ENCODE measurements at regions not wholly inside any gene's neighbourhood (a gene's known extent, or its start where the extent isn't known, plus 50 kb on each side); places are given as distances from the start of the nearest gene placed in this dataset.
A peak's percentile ranks its signal among the peaks of the same experiment; 100 is the strongest.
"Not testable (repeated sequence)": the region's sequence is repeated elsewhere in the genome, so short reads cannot be mapped to it uniquely, and the experiment has no call there.

GRCh38 chr12:95380997-95381786 lies 92.8 kb upstream of the METAP2 start:
- 77 to 89% (median 87%) methylated on average over 5 of the region's 5 CpGs for WGBS, 5 donors
- H3K9me3 ChIP-seq: no peaks in the 10 kb centered on the region
- H3K36me3 ChIP-seq: no peaks in the 10 kb centered on the region
- H3K27me3 ChIP-seq (replicated peaks in 1 of 7): no peaks in the 10 kb centered on the region
- no peak overlapping the region for H3K4me3 ChIP-seq
- intact Hi-C loops (cut with DNase I; ENCODE audit: low total_unique reads): no loop called here
- H3K27ac ChIP-seq: no peak overlapping the region
- no peak for DNase-seq
- no peaks in the 10 kb centered on the region for H3K4me1 ChIP-seq
- TF ChIP-seq CTCF (IDR thresholded peaks at IDR 0.05 in 8 of 11, conservative IDR thresholded peaks at IDR 0.05 in 3 of 11): no peak
- TF ChIP-seq POLR2AphosphoS5 (IDR thresholded peaks at IDR 0.05): no peak
- no peak for TF ChIP-seq POLR2A (IDR thresholded peaks at IDR 0.05)

- H3K27me3 ChIP-seq (replicated peaks in 1 of 7); DNase-seq; H3K4me1 ChIP-seq; H3K9me3 ChIP-seq; H3K36me3 ChIP-seq; H3K27ac ChIP-seq; H3K4me3 ChIP-seq; intact Hi-C loops (cut with DNase I; ENCODE audit: low total_unique reads): not testable (repeated sequence)
- 69 to 82% (median 74%) methylated on average over 8 of the region's 8 CpGs for WGBS, 5 donors
Observed at GRCh38 chr12:95383920-95384319, 90.0 kb upstream of the METAP2 start.

GRCh38 chr12:95384785-95385184 lies 89.2 kb upstream of the METAP2 start:
- no peak for TF ChIP-seq POLR2AphosphoS5 (IDR thresholded peaks at IDR 0.05)
- TF ChIP-seq CTCF (IDR thresholded peaks at IDR 0.05 in 8 of 11, conservative IDR thresholded peaks at IDR 0.05 in 3 of 11): no peak
- TF ChIP-seq POLR2A (IDR thresholded peaks at IDR 0.05): no peak
- Histone ChIP-seq H3K9me3 (no peaks in the 10 kb centered on the region), H3K4me1 (no peaks in the 10 kb centered on the region), H3K4me3 (no peak overlapping the region), H3K27me3 (replicated peaks in 1 of 7) (no peaks in the 10 kb centered on the region), H3K27ac (no peak overlapping the region), H3K36me3 (no peaks in the 10 kb centered on the region)
- intact Hi-C loops (cut with DNase I; ENCODE audit: low total_unique reads): no loop called here
- WGBS, 5 donors: 79 to 92% (median 86%) methylated on average over 5 of the region's 5 CpGs
- DNase-seq: no peak

GRCh38 chr12:95385246-95386035 lies 88.5 kb upstream of the METAP2 start:
- TF ChIP-seq POLR2AphosphoS5 (IDR thresholded peaks at IDR 0.05) (no peak), POLR2A (IDR thresholded peaks at IDR 0.05) (no peak), CTCF (IDR thresholded peaks at IDR 0.05 in 8 of 11, conservative IDR thresholded peaks at IDR 0.05 in 3 of 11) (no peak)
- Histone ChIP-seq H3K27me3 (replicated peaks in 1 of 7) (no peaks in the 10 kb centered on the region), H3K4me1 (no peaks in the 10 kb centered on the region), H3K36me3 (no peaks in the 10 kb centered on the region), H3K9me3 (no peaks in the 10 kb centered on the region), H3K4me3 (peak overlapping the region in 1 of 8 donors; percentile 21), H3K27ac (peak overlapping the region in 2 of 8 donors; percentile 20 to 28)
- intact Hi-C loops (cut with DNase I; ENCODE audit: low total_unique reads): no loop called here
- DNase-seq: no peak
- WGBS, 5 donors: 66 to 77% (median 71%) methylated on average over 12 of the region's 12 CpGs

Measured in spleen (tissue), 11 donors.